Tibial nerve (tissue), 4 donors: ENCODE measurements at regions not wholly inside any gene's neighbourhood (a gene's known extent, or its start where the extent isn't known, plus 50 kb on each side); places are given as distances from the start of the nearest gene placed in this dataset.

Source experiments
- DNase-seq, 2 donors: peaks; one replicate each; pipeline ENCODE4 v3.0.0-alpha.2; 2019; ENCODE audit warnings: low spot score in 2 of 2
- H3K27ac ChIP-seq, 4 donors: fragments of 200-600 bp; sonication (generic) in 3 of 4; one replicate each; pipeline ENCODE4 v1.5.1; 2017 to 2019; ENCODE audit warnings: mild to moderate bottlenecking in 1 of 4
- H3K27me3 ChIP-seq, 2 donors: fragments of 200-600 bp; sonication (generic) in 1 of 2; one replicate each; pipeline versions ENCODE4 v1.5.1 to v1.6.0; 2017 to 2019
- H3K36me3 ChIP-seq, 3 donors: fragments of 200-600 bp; sonication (generic); one replicate each; pipeline ENCODE4 v1.5.1; 2018 to 2019
- H3K4me1 ChIP-seq, 4 donors: fragments of 200-600 bp; sonication (generic) in 3 of 4; one replicate each; pipeline ENCODE4 v1.5.1; 2017 to 2019
- H3K4me3 ChIP-seq, 4 donors: fragments of 200-600 bp; sonication (generic) in 3 of 4; one replicate each; pipeline ENCODE4 v1.5.1; 2017 to 2019; ENCODE audit warnings: mild to moderate bottlenecking in 1 of 4, moderate library complexity in 1 of 4
- H3K9me3 ChIP-seq, 4 donors: fragments of 200-600 bp; sonication (generic) in 3 of 4; one replicate each; pipeline ENCODE4 v1.5.1; 2017 to 2019
- CTCF ChIP-seq, 5 experiments: fragments of 200-600 bp in 3 of 5; fragments of 450-650 bp in 2 of 5; sonication (generic) in 3 of 5; IDR thresholded peaks; one replicate each; pipeline ENCODE4 v1.5.1; 2016 to 2019; ENCODE audit warnings: antibody characterized with exemption in 5 of 5, mild to moderate bottlenecking in 3 of 5, moderate library complexity in 2 of 5
- EP300 ChIP-seq, 2 donors: sonication (generic); formaldehyde crosslinking; IDR thresholded peaks; one replicate each; pipeline ENCODE4 v1.6.1; 2017; ENCODE audit warnings: antibody characterized with exemption in 2 of 2, mild to moderate bottlenecking in 1 of 2
- POLR2A ChIP-seq, 2 donors: fragments of 450-650 bp; IDR thresholded peaks; one replicate each; pipeline ENCODE4 v1.6.1; 2017; ENCODE audit warnings: antibody characterized with exemption in 2 of 2, mild to moderate bottlenecking in 2 of 2, moderate library complexity in 2 of 2
- WGBS, 2 donors: methylation state at CpG; one replicate each; pipeline ENCODE4 v1.1.5; 2018; 5-methylcytosine and 5-hydroxymethylcytosine counted together

- Histone ChIP-seq H3K27me3 (no peaks in the 10 kb centered on the region), H3K36me3 (no peaks in the 10 kb centered on the region), H3K4me3 (peak overlapping the region in 1 of 4 donors; percentile 16), H3K9me3 (peaks cover 0 to 5% (median 0%) of the 10 kb centered on the region in 4 donors), H3K4me1 (peaks cover 0 to 7% (median 0%) of the 10 kb centered on the region in 4 donors), H3K27ac (no peak overlapping the region)
- no peak for DNase-seq
- TF ChIP-seq EP300 (IDR thresholded peaks at IDR 0.05) (no peak), CTCF (IDR thresholded peaks at IDR 0.05) (no peak), POLR2A (IDR thresholded peaks at IDR 0.05) (no peak)
- WGBS, 2 donors: 23 to 32% methylated on average over 14 of the region's 14 CpGs
These were observed 59.2 kb upstream of the ADGRB3 start for GRCh38 chr6:68575765-68576439.

GRCh38 chr6:68572975-68573374 is 62.1 kb upstream of the ADGRB3 start:
- peaks cover 0 to 10% (median 2%) of the 10 kb centered on the region in 4 donors for H3K9me3 ChIP-seq
- TF ChIP-seq CTCF (IDR thresholded peaks at IDR 0.05): no peak
- no peak for TF ChIP-seq EP300 (IDR thresholded peaks at IDR 0.05)
- TF ChIP-seq POLR2A (IDR thresholded peaks at IDR 0.05): no peak
- WGBS, 2 donors: 85 to 90% methylated on average over 4 of the region's 4 CpGs

GRCh38 chr6:68572525-68572924 is 62.6 kb upstream of the ADGRB3 start:
- H3K27ac ChIP-seq: no peak overlapping the region
- 81 to 91% methylated on average over 2 of the region's 2 CpGs for WGBS, 2 donors

More at GRCh38 chr6:68572975-68573374, 62.1 kb upstream of the ADGRB3 start:
- no peak overlapping the region for H3K4me3 ChIP-seq
- H3K36me3 ChIP-seq: no peaks in the 10 kb centered on the region
- DNase-seq: no peak
- H3K27me3 ChIP-seq: no peaks in the 10 kb centered on the region
- H3K27ac ChIP-seq: no peak overlapping the region
- H3K4me1 ChIP-seq: peaks cover 0 to 7% (median 0%) of the 10 kb centered on the region in 4 donors

GRCh38 chr6:68559716-68560115 is 75.4 kb upstream of the ADGRB3 start:
- H3K36me3 ChIP-seq: no peaks in the 10 kb centered on the region
- no peaks in the 10 kb centered on the region for H3K9me3 ChIP-seq
- DNase-seq: no peak
- H3K4me1 ChIP-seq: no peaks in the 10 kb centered on the region
- TF ChIP-seq EP300 (IDR thresholded peaks at IDR 0.05) (no peak), POLR2A (IDR thresholded peaks at IDR 0.05) (no peak), CTCF (IDR thresholded peaks at IDR 0.05) (no peak)
- WGBS, 2 donors: 28 to 40% methylated on average over 5 of the region's 5 CpGs
- H3K27me3 ChIP-seq: no peaks in the 10 kb centered on the region
- H3K27ac ChIP-seq: no peak overlapping the region
- H3K4me3 ChIP-seq: no peak overlapping the region

More at GRCh38 chr6:68572525-68572924, 62.6 kb upstream of the ADGRB3 start:
- TF ChIP-seq POLR2A (IDR thresholded peaks at IDR 0.05) (no peak), CTCF (IDR thresholded peaks at IDR 0.05) (peak in 1 of 5 experiments; percentile 13)
- peaks cover 0 to 7% (median 0%) of the 10 kb centered on the region in 4 donors for H3K4me1 ChIP-seq
- DNase-seq: no peak
- H3K27me3 ChIP-seq: no peaks in the 10 kb centered on the region
- H3K9me3 ChIP-seq: peaks cover 0 to 12% (median 2%) of the 10 kb centered on the region in 4 donors
- no peaks in the 10 kb centered on the region for H3K36me3 ChIP-seq
- no peak overlapping the region for H3K4me3 ChIP-seq

GRCh38 chr6:68559070-68559469 is 76.0 kb upstream of the ADGRB3 start:
- no peaks in the 10 kb centered on the region for H3K9me3 ChIP-seq
- no peak for DNase-seq
- H3K27ac ChIP-seq: no peak overlapping the region
- no peaks in the 10 kb centered on the region for H3K36me3 ChIP-seq
- TF ChIP-seq CTCF (IDR thresholded peaks at IDR 0.05) (no peak), POLR2A (IDR thresholded peaks at IDR 0.05) (no peak), EP300 (IDR thresholded peaks at IDR 0.05) (no peak)
- no peak overlapping the region for H3K4me3 ChIP-seq
- H3K27me3 ChIP-seq: no peaks in the 10 kb centered on the region
- WGBS, 2 donors: 3 to 8% methylated on average over 1 of the region's 1 CpG
- no peaks in the 10 kb centered on the region for H3K4me1 ChIP-seq
